Thyroid gland (tissue), 4 donors: ENCODE measurements at regions not wholly inside any gene's neighbourhood (a gene's known extent, or its start where the extent isn't known, plus 50 kb on each side); places are given as distances from the start of the nearest gene placed in this dataset.

Experiments used
- DNase-seq, 2 donors: peaks; one replicate each; pipeline ENCODE4 v3.0.0-alpha.2; 2019
- H3K27ac ChIP-seq, 3 donors: fragments of 200-600 bp; sonication (generic); 1 replicate in 2 of 3; 2 replicates in 1 of 3; pipeline ENCODE4 v1.5.1; 2016 to 2019; ENCODE audit warnings: mild to moderate bottlenecking in 1 of 3, moderate library complexity in 1 of 3
- H3K27me3 ChIP-seq: fragments of 200-600 bp; sonication (generic); one replicate; pipeline ENCODE4 v1.5.1; 2019
- H3K36me3 ChIP-seq, 2 donors: fragments of 200-600 bp; sonication (generic); one replicate each; pipeline ENCODE4 v1.5.1; 2016 to 2019
- H3K4me1 ChIP-seq, 2 donors: fragments of 200-600 bp; sonication (generic); one replicate each; pipeline ENCODE4 v1.5.1; 2017 to 2019
- H3K4me3 ChIP-seq, 3 donors: fragments of 200-600 bp; sonication (generic); replicated peaks in 1 of 3; 1 replicate in 2 of 3; 2 replicates in 1 of 3; pipeline ENCODE4 v1.5.1; 2016; ENCODE audit warnings: mild to moderate bottlenecking in 1 of 3
- H3K9me3 ChIP-seq: fragments of 200-600 bp; sonication (generic); one replicate; pipeline ENCODE4 v1.5.1; 2017
- POLR2A ChIP-seq, 2 donors: fragments of 450-650 bp; IDR thresholded peaks; one replicate each; pipeline ENCODE4 v1.6.1; 2017; ENCODE audit warnings: antibody characterized with exemption in 2 of 2, mild to moderate bottlenecking in 2 of 2, moderate library complexity in 1 of 2
- WGBS, 2 donors: methylation state at CpG; one replicate each; pipeline ENCODE4 v1.1.5; 2017; 5-methylcytosine and 5-hydroxymethylcytosine counted together
- intact Hi-C: fragments of 100-400 bp; cut with DNase I; formaldehyde crosslinking; loops from one replicate; pipeline ENCODE4 v1.15.1; 2023
- TF ChIP-seq, protein P1 (sequence below), 6 experiments: fragments of 200-600 bp in 3 of 6; fragments of 450-650 bp in 3 of 6; sonication (generic) in 3 of 6; IDR thresholded peaks; one replicate each; pipeline ENCODE4 v1.5.1; 2016 to 2019; ENCODE audit warnings: antibody characterized with exemption in 6 of 6, mild to moderate bottlenecking in 2 of 6, inconsistent platforms in 1 of 6, moderate library complexity in 1 of 6

DNA sequence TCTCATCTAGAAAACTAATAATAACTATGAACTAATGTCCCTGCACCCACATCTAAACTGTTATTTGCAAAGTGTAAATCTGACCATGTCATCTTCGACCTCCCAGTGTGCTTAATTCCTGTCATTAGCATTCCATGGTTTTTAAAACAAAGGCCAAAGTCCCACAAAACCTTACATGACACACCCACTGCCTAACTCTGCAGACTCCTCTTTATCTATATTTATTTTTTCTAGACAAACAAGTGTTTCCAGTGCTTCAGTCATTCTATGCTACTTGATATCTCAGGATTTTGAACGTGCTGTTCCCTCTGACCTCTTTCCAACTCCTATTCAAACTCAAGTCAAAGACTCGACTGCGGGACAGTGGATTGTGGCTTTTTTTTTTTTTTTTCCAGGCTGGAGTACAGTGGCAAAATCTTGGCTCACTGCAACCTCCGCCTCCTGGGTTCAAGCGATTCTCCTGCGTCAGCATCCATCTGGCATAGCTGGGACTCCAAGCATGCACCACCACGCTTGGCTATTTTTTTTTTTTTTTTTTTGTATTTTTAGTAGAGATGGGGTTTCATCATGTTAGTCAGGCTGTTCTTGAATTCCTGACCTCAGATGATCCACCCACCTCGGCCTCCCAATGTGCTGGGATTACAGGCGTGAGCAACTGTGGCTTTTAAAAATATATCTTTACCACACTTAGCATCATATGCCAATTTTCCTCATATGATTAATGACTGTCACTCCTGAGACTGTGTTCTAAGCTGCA lies 1511.0 kb downstream of the ARAP2 start:
- TF ChIP-seq POLR2A (IDR thresholded peaks at IDR 0.05): no peak
- TF ChIP-seq, protein P1, sequence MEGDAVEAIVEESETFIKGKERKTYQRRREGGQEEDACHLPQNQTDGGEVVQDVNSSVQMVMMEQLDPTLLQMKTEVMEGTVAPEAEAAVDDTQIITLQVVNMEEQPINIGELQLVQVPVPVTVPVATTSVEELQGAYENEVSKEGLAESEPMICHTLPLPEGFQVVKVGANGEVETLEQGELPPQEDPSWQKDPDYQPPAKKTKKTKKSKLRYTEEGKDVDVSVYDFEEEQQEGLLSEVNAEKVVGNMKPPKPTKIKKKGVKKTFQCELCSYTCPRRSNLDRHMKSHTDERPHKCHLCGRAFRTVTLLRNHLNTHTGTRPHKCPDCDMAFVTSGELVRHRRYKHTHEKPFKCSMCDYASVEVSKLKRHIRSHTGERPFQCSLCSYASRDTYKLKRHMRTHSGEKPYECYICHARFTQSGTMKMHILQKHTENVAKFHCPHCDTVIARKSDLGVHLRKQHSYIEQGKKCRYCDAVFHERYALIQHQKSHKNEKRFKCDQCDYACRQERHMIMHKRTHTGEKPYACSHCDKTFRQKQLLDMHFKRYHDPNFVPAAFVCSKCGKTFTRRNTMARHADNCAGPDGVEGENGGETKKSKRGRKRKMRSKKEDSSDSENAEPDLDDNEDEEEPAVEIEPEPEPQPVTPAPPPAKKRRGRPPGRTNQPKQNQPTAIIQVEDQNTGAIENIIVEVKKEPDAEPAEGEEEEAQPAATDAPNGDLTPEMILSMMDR (IDR thresholded peaks at IDR 0.05): no peak

DNA sequence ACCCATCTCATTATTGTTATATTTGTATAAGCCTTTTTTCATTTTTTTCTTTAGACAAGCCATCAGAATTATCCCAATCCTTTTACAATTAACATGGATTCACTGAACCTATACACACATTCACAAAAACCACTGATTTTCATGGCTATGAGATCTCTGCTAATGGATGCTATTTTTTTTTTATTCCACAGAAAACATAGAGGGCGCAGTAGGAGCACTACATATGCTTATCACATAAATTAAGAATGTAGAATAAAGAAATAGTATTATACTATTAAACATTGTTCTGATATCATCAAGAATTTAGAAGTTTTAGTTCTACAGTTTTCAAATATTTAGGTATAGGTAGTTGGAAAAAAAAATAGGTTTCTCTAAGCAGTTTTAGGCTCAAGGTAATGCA lies 1477.4 kb downstream of the ARAP2 start:
- no peak overlapping the region for H3K4me3 ChIP-seq
- intact Hi-C loops: no loop called here
- TF ChIP-seq POLR2A (IDR thresholded peaks at IDR 0.05): no peak
- TF ChIP-seq, protein P1 (IDR thresholded peaks at IDR 0.05): no peak
- no peak for DNase-seq
- no peaks in the 10 kb centered on the region for H3K27me3 ChIP-seq
- 81 to 90% methylated on average over 1 of the region's 1 CpG for WGBS, 2 donors
- no peak overlapping the region for H3K27ac ChIP-seq
- no peaks in the 10 kb centered on the region for H3K9me3 ChIP-seq
- no peaks in the 10 kb centered on the region for H3K36me3 ChIP-seq
- no peaks in the 10 kb centered on the region for H3K4me1 ChIP-seq

More for the DNA sequence above, 1511.0 kb downstream of the ARAP2 start:
- H3K4me3 ChIP-seq: no peak overlapping the region
- H3K27me3 ChIP-seq: no peaks in the 10 kb centered on the region
- H3K4me1 ChIP-seq: no peaks in the 10 kb centered on the region
- H3K9me3 ChIP-seq: no peaks in the 10 kb centered on the region
- DNase-seq: no peak
- intact Hi-C loops: loop anchor here (5.0 kb wide), 1 partner anchor 1169 kb away; no protein-coding TSS in a partner anchor
- WGBS, 2 donors: 68 to 73% methylated on average over 10 of the region's 10 CpGs
- H3K27ac ChIP-seq: no peak overlapping the region
- H3K36me3 ChIP-seq: no peaks in the 10 kb centered on the region

DNA sequence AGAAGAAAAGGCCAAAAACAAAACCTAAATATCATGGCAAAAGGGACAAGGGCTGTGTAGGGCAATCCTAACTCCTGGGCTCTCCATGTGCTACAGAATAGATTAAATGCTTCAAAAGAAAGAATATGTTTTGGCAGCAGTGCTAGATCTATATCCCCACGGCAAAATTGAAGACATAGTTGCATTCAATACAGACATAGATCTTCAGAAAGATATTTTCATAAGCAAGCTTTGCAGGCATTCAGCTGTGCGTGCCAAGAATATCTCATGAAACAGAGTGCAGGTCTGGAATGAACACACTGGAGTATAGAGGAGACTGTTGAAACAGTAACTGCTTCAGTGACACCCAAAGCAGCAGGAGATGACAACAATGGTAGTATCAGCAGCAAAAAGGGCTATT lies 1476.9 kb downstream of the ARAP2 start:
- H3K36me3 ChIP-seq: no peaks in the 10 kb centered on the region
- no peaks in the 10 kb centered on the region for H3K9me3 ChIP-seq
- peak in 1 of 2 donors; percentile 13 for DNase-seq
- no peak overlapping the region for H3K27ac ChIP-seq
- no peaks in the 10 kb centered on the region for H3K27me3 ChIP-seq
- 8 to 14% methylated on average over 2 of the region's 2 CpGs for WGBS, 2 donors
- intact Hi-C loops: no loop called here
- no peaks in the 10 kb centered on the region for H3K4me1 ChIP-seq
- TF ChIP-seq POLR2A (IDR thresholded peaks at IDR 0.05): no peak
- TF ChIP-seq, protein P1 (IDR thresholded peaks at IDR 0.05): no peak
- H3K4me3 ChIP-seq: no peak overlapping the region

DNA sequence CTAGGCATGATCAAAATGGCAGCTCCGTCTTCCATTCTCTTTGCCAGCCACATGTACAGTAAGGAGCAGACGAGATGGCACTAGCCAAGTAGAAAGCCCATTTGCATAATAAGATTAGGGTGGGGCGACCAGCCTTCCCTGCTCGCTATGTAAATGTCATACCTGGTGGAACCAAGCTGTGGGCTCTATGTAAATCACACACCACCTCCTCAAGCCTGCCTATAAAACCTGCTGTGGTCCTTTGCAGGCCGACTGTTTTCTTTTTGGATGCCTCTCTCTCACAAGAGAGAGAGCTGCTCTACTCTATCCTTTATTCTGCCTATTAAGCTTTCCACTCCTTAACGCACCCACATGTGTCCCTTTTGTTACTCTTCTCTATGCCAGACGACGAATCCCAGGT lies 1472.7 kb downstream of the ARAP2 start:
- no peak for DNase-seq
- Histone ChIP-seq H3K9me3 (no peaks in the 10 kb centered on the region), H3K36me3 (no peaks in the 10 kb centered on the region), H3K4me3 (no peak overlapping the region), H3K27me3 (no peaks in the 10 kb centered on the region), H3K27ac (no peak overlapping the region), H3K4me1 (no peaks in the 10 kb centered on the region)
- WGBS, 2 donors: 80 to 91% methylated on average over 8 of the region's 8 CpGs
- intact Hi-C loops: no loop called here
- TF ChIP-seq, protein P1 (IDR thresholded peaks at IDR 0.05): no peak
- no peak for TF ChIP-seq POLR2A (IDR thresholded peaks at IDR 0.05)

DNA sequence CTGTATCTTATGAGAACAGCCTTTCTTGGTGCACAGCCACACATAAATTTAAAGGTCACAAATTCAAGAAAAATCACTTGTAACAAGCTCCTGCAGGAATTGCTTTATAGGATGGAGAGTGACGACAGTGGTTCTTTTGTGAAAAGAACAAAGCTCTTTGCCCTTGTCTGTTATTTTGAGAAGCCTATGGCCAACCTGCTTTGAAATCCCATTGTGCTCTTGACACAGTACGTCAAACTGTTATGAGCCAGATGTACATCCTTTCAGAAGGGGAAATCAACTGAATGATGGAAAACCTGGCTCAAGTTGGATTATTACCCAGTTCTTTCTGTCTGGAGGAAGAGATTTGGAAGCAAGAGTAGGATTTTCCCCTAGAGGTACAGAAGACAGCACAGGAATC lies 1454.2 kb downstream of the ARAP2 start:
- no peak for DNase-seq
- H3K27ac ChIP-seq: no peak overlapping the region
- intact Hi-C loops: no loop called here
- H3K27me3 ChIP-seq: no peaks in the 10 kb centered on the region
- 64 to 83% methylated on average over 1 to 2 of the region's 2 CpGs for WGBS, 2 donors
- TF ChIP-seq, protein P1 (IDR thresholded peaks at IDR 0.05): no peak
- no peak for TF ChIP-seq POLR2A (IDR thresholded peaks at IDR 0.05)
- no peak overlapping the region for H3K4me3 ChIP-seq
- H3K36me3 ChIP-seq: no peaks in the 10 kb centered on the region
- H3K9me3 ChIP-seq: no peaks in the 10 kb centered on the region
- no peaks in the 10 kb centered on the region for H3K4me1 ChIP-seq
